AML-193 (cell line): ENCODE measurements at regions not wholly inside any gene's neighbourhood (a gene's known extent, or its start where the extent isn't known, plus 50 kb on each side); places are given as distances from the start of the nearest gene placed in this dataset.
"Not testable (repeated sequence)": the region's sequence is repeated elsewhere in the genome, so short reads cannot be mapped to it uniquely, and the experiment has no call there.

Experiments
- DNase-seq, 2 experiments: peaks; one replicate each; lab custom pipeline; 2025; lab: John Stamatoyannopoulos, UW

DNA sequence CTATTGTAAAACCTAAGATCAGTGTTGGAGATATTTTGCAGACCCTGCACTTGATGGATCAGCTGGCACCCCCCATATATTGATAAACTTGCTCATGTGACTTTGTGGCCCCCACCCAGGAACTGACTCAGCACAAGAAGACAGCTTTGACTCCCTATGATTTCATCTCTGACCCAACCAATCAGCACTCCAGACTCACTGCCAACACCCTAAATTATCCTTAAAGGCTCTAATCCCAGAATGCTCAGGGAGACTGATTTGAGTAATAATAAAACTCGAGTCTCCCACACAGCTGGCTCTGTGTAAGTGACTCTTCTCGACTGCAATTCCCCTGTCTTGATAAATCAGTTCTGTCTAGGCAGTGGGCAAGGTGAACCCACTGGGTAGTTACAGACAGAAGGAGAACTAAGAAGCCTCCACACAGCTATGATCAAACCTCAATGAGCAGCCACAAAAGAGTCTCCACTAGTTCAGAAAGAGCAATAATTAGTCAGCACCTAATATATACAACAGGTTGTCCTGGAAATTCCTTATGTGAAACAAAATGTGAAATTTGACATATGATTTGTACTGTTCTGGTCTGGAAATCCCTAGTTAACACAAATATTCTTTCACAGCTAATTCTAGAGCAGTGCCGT lies 52.2 kb downstream of the ACTL7B start:
- DNase-seq, result no peak

- DNase-seq, result no peak
These were observed 52.8 kb downstream of the ACTL7B start for GRCh38 chr9:108802967-108803366.

DNA sequence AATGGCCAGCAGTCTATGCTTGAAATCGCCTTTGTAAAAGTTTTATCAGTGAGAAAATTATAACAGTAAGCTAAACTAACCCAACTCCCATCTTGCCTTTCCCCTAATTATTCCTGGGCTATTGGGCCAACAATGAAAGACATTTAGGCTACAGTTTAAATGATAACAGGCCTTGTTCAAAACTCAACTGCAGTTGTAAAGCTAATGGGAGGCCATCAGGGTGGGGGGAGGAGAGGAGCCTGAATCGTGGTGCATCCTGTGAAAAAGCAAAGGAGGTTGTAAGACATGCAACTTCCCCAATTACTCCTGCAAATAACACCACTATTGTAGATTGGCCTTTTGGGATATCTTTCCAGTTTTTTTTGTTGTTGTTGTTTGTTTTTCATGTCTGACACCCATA lies 53.8 kb downstream of the ACTL7B start:
- DNase-seq, result no peak

GRCh38 chr9:108800632-108801099 lies 55.1 kb downstream of the ACTL7B start:
- DNase-seq, result no peak

DNA sequence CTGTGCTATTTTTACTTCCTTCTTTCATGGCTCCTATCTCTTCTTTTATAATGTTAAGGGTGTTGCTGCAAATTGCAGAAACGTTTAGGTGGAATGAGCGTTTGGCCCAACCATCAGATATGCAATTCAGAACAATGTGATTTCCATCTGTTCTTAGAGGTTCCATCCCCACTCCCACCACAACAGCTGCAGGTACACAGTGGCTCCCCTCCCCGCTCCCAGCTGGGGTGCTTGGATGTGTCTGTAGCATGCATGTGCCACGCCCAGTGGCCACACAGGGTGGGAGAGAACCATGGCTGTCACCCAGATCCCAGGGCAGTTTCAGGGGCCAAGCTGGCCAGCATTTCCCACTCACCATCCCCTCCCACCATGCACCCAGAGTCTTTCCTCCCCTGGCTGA lies 62.2 kb downstream of the ACTL7B start:
- DNase-seq, result no peak

DNA sequence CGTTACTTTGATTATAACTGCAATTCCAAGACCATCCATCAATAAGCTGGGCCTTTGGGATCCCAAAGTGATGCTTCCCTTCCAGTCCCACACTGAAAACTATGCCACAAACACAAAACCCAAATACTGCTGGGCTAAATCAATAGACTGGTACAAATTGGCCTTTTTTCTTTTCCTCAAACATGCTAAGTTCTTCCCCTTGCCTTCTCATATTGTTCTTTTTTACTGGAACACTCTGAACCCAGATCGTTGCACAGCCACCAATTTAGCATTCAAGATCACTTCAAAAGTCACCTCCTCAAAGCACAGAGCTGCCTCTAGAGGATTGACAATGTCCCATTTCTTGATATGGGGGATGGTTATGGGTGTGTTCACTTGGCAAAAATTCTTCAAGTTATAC lies 66.0 kb downstream of the ACTL7B start:
- no peak for DNase-seq

DNA sequence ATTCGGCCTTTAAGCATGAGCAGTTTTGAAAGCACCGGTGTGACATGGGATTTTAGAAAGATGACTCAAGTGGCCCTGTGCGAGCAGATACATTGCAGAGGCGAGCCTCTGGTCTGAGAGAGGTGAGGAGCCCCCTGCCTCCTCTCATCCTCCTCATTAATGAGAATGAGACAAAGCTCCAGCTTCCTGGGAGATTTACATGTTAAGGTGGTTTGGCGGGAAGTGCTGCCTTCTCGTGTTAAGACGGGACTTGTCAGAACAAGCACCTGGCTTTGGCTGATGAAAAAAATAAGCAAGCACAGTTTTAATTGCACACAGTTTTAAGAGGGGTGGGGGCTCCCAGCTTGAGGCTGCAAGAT lies 68.1 kb downstream of the ACTL7B start:
- DNase-seq, result no peak

DNA sequence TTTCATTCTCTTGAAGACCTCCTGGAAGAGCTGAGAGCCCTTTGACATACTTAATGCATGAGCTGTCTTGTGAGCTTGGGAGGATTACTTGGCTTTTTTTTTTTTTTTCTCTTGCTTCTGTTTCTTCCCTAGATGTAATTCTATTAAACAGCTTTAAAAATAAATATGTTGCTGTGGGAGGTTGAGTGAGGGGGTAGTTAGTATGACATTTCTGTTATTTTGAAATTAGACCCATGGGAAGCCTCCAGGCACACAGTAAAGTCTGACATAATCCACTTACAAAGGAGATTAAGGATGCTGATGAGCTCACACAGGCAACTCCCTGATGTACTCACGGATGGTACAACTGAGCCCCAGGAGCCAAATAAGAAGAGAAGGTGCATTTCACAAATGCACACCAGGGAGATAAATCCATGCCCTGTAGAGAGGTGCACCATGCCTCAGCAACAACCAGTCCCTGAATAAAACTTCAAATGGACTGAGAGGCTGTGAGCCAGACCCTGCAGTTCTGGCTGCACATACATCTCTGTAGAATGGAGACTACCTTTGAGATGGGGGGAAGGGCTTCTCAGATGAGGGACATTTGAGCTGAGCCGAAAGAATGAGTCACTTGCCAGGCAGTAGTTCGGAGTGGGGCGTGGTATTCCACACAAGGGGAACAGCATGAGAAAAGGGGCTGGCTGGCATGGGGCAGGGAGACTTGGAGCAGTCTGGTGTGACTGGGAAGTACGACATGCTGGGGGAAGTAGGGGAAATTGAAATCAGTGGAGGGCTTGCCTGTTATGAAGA lies 68.7 kb downstream of the ACTL7B start:
- DNase-seq, result no peak

- DNase-seq, result no peak
These were observed 69.5 kb downstream of the ACTL7B start for GRCh38 chr9:108786322-108786721.

DNA sequence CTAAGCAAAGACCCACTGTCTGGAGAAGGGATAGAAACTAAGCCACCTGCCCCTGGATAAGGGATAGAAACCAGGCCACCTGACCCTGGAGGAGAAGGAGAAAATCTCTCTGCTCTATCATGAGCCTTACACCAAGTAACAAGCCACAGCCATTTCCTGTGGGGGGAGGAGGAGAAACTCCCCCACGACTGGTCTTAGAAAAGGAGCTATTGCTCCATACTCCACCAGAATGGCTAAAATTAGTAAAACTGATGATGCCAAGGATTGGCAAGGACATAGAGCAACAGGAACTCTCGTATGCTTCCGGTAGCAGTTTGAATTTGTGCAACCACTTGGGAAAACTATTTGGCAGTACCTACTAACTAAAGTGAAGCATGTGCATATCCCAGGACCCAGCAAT lies 70.8 kb downstream of the ACTL7B start:
- peak; percentile 77 to 82 for DNase-seq

DNA sequence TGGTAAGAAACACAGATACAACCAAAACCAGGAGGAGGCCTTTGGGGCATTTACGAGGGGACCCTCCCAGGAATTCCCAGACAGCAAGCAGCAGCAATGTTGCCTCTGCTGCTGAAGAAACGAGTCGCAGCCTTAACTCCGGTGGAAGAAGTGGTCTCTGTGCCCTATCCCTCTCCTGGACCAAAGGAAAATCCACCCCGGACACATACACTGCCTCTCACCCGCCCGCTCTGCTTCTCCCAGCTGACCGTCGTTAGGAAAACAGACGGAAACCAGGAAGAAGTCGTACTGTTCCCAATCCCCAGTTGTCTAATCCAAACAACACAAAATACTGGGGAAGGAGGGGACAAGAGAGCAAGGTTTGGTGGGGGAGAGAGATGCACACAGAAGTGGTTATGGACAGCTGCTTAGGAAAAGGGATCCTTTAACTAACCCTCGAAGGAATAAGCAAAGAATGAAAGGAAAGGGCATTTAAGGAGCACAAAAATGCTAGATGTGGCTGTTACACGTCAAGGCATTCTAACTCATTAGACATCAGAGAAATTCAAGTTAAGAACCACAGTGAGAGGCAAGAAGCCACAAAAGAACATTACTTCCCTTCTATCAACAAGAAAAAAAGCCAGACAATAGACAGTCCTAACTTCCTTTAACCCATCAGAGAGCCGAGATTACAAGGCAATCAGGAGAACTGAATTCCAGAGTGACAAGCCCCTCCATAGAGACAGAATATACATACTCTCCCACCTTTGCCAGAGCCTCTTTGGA lies 71.9 kb downstream of the ACTL7B start:
- peak; percentile 10 to 51 for DNase-seq

DNA sequence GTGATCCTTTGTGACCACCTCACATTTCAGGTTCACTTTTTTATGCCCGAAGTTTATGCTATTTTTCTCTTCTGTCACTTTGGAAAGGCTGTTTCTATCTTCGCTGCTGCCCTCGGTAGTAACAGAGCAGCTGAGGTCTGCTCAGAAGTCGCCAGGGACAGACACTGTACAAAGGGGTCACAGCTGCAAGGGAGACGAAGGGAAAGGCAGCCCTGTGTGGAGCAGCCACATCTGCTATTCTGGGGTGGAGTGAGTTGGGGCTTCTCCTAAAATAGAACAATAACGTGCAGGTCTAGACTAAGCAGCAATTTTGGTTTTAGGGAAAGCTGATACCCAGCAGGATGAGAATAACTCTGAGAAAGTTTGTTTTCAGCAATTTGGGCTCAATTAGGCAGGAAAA lies 72.5 kb downstream of the ACTL7B start:
- DNase-seq, result no peak

DNA sequence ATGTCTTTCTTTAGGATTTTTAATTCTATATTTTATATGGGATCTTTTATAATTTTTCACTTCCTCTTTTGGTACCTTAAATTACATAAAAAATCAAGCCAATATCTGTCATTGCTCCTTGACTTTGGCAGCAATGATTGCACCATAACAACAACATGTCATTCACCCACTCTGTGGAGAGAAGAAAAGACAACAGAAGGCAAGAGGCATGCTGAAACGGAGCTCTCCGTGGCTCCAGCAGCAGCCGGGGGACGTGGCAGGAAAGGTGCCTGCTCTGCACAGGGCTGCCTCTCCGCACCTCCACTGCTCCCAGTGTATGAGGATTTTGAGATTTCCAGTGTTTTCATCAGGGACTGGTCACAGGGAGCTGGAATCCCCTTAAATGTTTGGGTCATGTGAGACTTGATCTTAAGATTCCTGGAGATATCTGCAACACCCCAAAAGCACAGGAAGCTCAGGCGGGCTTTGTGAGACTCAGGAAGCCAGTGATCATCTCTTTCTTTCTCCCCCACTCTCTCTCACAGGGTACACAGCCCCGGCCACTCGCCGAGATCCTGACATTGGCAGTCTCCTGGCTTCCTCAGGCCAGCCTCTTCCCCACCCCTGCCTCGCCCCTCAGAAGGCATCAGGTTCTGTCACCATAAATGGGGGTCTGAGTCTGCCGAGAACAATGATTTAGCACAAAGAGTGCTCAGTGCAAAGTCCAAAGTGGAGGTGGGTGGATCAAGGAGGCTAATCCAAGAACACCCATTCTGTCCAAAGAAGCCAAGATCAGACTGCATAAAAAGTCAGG lies 74.6 kb downstream of the ACTL7B start:
- peak; percentile 33 to 44 for DNase-seq

DNA sequence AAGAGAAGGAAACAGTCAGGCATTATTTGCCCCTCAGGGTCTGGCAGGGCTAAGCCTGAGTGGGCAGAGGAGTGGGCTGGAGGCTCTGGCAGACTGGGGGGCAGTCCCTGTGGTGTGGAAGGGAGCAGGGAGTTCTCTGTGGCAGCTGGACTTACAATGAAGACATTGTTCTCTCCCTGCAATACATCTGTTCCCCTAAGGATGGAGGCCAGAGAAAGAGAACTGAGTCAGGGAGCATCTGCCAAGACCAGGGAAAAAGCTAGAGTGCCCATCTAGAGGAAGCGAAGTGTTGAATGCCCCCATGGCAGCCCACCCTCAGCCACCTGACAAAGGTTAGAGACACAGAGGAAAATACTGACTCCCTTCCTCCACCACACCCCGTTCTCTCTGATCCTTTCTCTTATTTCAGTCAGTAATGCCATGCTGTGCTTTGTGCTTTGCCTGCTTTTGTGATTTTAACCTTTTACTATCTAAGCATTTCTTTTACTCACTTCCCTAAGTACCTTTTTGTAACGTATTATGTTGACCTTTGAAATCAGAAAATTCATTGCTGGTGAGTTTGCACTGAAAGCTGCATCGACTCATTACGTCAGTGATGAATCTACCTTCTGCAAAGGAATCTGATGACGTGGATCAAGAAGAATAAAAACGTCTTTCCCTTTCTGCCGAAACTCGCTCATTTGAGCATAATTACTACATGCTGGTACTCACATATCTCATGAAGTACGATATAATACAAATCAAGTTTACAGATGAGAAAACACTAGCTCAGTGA lies 76.0 kb downstream of the ACTL7B start:
- DNase-seq, result no peak

- no peak for DNase-seq
These were observed 78.7 kb downstream of the ACTL7B start for GRCh38 chr9:108776920-108777639.

DNA sequence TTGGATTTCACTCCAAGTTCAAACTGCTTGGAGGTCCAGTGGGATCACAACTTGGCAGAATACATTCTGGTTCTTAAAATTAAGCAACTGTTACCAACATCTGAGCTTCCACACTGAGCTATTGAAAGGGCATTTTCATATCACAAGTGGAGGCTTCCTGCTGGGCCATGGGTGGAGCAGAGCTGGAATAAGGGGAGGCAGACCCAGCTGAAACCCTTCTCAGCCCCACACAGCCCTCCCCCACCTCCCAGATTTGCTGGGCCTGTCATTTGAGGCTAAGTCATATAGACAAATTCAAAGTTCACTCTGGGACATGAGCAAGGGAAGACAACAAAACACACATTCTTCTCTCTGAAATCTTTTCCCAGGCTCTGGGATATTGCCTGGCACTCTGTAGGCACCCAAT lies 79.9 kb downstream of the ACTL7B start:
- no peak for DNase-seq

- not testable (repeated sequence) for DNase-seq
These were observed 81.7 kb downstream of the ACTL7B start for GRCh38 chr9:108774088-108774487.

GRCh38 chr9:108772301-108772894 lies 83.4 kb downstream of the ACTL7B start:
- no peak for DNase-seq

DNA sequence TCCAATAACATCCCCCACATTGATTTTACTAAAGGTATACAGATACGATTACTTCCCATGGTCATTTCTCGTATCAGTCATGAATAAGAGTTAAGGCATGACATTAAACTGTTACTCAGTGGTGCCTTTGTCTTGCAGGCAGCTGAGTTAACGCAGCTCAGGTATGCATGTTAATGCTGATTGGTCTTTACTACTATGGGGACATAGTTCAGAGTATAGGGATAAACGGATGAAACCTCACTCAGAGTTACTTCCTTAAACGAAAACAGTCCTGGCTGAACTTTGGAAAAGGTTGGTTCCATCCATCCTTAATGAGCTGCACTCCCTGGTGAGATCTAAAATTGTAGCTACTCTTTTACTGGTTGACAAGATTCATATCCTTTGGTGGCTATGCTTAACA lies 87.0 kb downstream of the ACTL7B start:
- DNase-seq, result no peak

GRCh38 chr9:108766626-108767161 lies 89.1 kb downstream of the ACTL7B start:
- DNase-seq, result no peak
